GM18909 (cell line): ENCODE measurements at regions not wholly inside any gene's neighbourhood (a gene's known extent, or its start where the extent isn't known, plus 50 kb on each side); places are given as distances from the start of the nearest gene placed in this dataset.
"Not testable (repeated sequence)": the region's sequence is repeated elsewhere in the genome, so short reads cannot be mapped to it uniquely, and the experiment has no call there.

Experiments
- ATAC-seq: cut with Tn5 transposase; IDR thresholded peaks from one replicate; pipeline ENCODE4 v1.9.1; 2021; ENCODE audit warnings: mild to moderate bottlenecking; ENCODE audit not compliant: unreplicated experiment, poor library complexity

DNA sequence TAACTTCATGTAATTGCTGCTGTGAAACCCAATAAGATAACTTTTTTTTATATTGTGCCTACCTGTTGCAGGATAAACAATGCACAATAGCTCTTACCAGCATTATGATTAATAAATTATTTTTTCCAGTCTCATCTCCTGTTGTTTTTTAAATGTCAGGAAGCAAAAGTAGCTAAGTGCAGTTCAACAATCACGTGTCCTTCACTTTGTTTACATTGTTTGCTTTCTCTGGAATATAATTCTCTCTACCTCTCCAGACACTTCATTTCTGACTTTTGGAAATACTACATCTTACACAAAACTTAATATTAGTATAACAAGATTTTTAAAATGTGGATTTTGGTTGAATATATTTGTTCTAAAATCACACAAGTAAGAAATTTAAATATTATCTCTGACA lies 1359.4 kb downstream of the SLITRK1 start:
- ATAC-seq = no peak

DNA sequence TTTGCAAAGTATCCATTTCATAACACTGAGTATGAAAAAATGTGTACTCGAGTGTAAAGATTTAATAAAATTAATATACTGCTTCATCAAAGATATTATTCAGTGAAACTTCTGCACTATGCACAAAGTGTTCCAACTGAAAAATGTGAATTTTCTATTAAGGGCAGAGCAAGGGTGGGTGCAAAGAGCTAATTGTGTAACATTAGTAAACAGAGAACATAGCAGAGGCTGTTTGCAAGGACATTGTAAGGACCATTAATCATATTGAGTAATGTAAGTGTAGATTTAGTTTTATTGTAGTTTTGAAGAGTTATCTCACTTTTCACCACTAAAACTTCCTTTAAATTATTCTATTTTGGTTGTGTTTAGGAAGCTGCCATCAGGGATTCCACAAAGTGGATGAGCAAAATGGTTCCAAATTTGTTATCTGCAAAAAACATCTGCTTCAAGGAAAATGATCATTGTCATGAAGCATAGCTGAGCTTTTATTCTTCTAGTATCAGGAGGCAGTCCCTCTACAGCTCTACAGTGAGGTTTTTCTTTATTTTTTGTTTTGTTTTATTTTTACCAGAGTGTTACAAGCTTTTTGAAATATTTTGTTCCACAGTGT lies 1375.4 kb downstream of the SLITRK1 start:
- ATAC-seq = no peak

DNA sequence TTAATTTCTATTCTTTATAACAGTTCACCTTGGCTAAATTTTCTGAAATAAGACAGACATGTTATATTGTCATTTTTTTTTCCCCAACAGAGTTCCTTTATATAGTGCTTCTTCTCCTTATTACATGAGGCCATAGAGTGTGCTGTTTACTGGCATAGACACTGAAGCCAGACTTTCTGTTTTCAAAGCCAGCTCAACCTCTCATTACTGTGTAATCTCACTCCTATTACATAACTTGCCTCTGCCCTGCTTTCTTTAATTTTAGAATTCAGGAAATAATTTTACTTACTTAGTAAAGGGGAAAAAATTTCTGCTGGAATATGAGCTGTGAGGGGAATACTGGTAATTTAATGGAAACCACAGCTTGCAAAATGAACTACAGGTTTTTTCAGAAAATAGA lies 1380.4 kb downstream of the SLITRK1 start:
- no peak for ATAC-seq

DNA sequence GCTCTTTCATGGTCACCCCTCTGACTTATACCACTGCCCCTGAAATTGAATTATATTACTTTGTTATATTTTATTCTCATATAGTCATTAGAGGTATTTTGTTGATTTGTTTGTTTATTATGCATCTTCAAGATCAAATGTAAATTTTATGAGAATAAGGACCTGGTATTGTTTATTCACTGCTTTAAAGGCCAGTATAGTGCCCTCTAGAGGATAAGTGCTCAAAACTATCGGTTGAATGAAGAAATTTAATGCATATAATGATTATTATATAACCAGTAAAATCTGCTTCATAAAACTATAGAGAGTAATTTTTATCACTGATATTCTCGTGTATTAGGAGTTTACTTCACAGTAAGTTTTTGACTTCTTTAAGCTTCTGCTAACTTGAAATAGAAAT lies 1401.9 kb downstream of the SLITRK1 start:
- no peak for ATAC-seq

DNA sequence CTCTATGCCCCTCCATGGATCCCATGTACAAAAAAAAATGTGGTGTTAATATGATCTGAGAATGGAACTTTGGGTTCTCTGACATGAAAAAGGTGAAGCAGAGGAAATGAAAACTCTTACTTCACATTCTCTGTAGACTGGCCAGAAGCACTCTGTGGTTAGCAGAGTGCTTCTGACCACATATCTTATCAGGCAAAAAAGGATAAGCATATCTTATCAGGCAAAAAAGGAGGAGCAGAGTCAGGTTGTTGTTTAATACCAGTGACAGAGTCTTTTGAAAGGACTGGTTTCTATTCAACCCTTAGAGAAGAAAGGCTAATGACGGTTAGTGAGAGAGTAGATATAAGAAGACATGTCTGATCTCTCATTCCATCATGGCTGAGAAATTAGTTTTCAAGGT lies 1404.8 kb downstream of the SLITRK1 start:
- no peak for ATAC-seq

DNA sequence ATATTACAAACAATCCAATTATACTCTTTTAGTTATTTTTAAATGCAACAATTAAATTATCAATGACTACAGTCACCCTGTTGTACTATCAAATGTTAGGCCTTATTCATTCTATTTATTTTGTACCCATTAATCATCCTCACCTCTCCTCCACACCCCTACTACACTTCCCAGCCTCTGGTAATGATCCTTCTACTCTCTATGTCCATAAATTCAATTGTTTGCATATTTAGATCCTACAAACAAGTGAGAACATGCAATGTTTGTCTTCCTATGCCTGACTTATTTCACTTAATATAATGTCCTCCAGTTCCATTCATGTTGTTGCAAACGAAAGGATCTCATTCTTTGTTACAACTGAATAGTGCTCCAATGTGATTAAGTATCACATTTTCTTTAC lies 1414.6 kb downstream of the SLITRK1 start:
- ATAC-seq = no peak

DNA sequence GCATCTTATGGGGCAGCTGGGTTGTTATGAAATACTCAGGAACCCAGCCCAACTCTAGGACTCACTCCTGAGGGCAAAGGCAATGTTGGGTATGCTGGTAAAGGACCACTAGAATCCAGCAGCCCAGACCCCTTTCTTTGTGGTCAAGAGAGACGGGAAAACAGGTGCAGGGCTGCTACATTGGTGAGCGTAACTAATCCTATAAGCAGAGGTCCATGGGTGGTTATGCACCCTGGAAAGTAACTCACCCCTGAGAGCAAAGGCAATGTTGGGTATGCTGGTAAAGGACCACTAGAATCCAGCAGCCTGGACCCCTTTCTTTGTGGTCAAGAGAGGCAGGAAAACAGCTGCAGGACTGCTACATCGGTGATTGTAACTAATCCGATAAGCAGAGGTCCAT lies 1422.7 kb downstream of the SLITRK1 start:
- ATAC-seq = not testable (repeated sequence)

DNA sequence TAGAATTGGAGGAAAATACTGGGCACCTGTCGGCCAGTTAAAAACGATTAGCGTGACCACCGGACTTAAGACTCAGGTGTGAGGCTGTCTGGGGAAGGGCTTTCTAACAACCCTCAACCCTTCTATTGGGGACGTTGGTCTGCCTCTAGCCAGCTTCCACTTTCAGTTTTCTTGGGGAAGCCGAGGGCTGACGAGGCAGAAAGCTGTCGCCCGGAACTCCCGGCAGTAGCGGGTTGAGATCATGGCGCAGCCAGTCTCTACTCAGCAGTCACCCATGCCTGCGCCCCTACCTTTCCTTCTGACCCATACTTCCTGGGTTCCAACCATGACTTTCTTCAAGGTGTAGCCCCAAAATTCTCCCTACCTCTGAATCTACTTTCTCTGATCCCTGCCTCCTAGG lies 1424.1 kb downstream of the SLITRK1 start:
- no peak for ATAC-seq

DNA sequence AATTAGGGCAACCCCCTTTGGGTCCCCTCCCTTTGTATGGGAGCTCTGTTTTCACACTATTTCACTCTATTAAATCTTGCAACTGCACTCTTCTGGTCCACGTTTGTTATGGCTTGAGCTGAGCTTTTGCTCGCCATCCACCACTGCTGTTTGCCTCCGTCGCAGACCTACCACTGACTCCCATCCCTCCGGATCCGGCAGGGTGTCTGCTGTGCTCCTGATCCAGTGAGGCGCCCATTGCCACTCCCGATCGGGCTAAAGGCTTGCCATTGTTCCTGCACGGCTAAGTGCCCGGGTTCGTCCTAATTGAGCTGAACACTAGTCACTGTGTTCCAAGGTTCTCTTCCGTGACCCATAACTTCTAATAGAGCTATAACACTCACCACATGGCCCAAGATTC lies 1424.7 kb downstream of the SLITRK1 start:
- ATAC-seq = not testable (repeated sequence)

DNA sequence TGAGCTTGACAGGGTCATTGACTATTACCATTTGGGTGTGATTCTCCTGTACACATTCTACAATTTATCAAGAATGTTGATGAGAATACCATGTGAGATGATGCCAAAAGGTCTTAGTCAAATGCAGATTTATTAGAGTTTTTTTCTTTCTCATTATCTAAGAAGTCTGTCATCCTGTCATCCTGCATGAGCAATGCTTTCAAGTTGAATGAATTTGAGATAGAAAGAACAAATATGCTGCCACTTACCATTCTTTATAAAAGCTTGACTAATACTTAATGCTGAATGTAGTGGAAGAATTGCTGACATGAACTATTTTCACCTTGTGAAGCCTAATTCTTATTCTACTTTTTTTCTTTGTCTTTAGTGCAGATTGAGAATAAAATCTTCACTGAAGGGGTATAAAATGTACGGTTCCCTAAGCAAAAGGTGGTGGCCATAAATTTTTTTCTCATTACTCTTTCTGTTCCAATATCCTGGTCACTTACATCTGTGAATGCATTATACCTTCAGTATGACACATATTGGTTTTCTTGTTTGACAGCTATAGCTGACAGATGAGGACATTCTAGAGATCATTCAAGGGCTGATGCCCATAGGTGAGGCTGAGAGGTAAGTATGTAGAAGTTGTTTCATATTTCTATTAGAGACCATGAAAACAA lies 1434.7 kb downstream of the SLITRK1 start:
- ATAC-seq = no peak

DNA sequence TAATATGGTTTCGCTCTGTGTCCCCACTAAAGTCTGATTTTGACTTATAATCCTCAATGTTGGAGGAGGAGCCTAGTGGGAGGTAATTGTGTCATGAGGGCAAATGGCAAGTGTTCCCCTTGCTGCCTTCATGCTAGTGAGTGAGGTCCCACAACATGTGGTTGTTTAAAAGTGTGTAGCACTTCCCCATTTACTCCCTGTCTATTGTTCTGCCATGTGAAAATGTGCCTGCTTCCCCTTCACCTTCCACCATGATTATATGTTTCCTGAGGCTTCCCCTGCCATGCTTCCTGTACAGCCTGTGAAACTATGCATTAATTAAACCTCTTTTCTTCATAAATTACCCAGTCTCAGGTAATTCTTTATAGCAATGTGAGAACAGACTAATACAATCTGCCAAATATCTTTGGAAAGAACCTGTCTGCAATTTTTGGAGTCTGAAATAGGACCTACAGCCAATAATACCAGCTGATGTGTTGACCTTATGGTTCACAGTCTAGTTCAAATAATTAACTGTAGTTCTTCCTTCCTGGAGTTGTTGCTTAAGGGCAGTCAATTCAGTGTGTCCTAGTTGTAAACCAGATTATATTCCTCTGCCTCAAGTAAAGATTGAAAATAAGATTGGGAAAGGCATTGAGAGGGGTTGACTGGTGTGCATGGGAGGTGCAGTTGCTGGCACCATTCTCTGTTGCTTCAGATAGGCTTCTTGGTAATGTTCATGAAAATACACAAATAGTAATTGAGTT lies 1442.9 kb downstream of the SLITRK1 start:
- no peak for ATAC-seq

DNA sequence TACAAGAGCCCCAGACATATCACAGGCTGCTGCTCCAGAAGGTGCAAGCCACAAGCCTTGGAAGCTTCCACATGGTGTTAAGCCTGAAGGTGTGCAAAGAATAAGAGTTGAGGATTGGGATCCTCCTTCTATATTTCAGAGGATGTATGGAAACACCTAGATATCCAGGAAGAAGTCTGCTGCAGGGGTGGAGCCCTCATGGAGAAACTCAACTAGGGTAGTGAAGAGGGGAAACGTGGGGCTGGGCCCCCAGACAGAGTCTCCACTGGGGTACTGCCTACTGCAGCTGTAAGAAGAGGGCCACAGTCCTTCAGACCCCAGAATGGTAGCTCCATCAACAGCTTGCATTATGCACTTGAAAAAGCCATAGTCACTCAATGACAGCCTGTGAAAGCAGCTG lies 1444.0 kb downstream of the SLITRK1 start:
- ATAC-seq = no peak

DNA sequence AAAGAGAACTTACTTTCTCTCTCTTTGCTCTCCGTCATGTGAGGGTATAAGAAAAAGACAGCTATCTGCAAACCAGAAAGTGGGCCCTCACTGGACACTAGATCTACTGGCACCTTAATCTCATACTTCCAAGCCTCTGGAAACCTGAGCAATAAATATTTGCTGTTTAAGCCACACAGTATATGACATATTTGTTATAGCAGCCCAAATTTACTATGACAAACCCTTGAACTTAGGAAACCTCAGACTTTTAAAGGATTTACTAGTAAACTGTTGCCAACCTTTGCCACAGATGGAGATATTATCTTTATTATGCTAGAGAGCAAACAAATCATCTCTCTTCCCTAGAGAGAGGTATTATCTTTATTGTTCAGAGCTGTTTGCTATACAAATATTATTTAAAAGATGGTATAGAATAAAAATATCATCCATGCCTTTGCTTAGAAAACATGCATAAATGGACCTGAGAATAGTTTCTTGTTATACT lies 1446.1 kb downstream of the SLITRK1 start:
- no peak for ATAC-seq

DNA sequence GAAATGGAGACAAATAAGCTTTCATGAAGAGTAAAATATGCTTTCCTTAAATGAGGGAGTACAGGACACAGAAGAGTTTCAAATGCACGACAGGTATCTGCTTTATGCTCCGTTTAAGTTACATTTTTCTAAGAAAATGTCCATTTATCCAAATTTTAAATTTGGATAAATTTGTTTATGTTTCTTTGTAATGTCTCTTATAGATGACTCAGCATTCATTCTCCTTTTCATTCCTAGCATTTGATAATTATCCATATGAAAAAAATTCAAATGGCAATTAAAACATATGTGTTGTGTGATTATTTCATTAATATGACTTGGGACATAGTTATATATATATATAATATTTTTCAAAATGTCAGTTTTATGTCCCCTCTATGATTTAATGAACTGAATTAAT lies 1449.3 kb downstream of the SLITRK1 start:
- no peak for ATAC-seq

DNA sequence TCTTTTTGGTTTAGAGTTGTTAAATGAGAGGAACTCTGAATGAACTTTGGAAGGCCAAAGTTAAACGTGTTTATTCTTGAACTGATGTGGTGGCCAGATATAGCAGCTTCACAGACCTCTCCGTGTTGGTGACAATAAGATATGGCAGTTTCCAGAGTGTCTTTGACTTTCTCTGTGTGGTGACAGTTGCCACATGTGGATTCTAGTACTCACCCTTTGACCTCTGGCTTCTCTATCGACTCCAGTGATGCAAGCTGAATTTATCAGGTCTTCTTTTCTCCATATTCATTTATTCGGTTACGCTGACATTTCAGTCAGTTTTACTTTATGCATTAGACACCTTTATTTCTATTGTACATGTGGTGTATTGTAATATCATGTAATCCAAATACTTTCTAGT lies 1469.5 kb downstream of the SLITRK1 start:
- no peak for ATAC-seq

DNA sequence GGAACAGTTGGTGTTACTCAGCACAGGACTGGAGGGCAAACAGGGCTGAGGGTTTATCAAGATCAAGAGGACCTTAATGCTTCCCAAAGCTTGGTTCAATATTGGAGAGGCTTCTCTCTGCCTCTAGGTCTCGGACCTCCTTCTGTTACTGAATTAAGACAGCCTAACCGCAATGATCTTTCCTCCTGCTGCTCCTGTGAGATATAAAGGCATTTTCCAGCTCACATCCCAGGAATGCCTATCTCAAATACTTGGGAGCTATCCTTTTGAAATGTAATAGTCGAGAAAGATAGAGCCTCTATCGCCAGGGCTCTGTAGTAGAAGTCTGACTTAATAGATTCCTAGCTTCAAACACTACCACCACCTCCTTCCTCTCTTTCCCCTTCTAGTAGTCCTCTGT lies 1475.0 kb downstream of the SLITRK1 start:
- no peak for ATAC-seq

DNA sequence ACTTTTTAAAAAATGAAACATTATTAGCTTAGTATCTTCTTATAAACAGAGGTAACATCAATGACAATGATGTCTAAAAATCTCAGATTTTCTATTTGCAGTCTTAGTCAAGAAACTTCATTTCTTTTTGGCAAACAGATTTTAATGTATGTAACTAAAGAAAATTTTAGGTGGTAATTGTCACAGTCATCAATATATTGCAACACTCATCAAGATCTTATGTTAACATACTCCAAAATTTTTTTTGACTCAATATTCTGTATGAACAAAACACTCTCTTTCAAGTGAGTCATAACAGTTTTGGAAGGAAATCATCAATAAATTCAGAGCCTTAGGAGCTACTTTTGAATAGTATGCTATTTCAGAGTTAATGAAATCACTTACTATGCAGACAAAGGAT lies 1507.6 kb downstream of the SLITRK1 start:
- no peak for ATAC-seq

DNA sequence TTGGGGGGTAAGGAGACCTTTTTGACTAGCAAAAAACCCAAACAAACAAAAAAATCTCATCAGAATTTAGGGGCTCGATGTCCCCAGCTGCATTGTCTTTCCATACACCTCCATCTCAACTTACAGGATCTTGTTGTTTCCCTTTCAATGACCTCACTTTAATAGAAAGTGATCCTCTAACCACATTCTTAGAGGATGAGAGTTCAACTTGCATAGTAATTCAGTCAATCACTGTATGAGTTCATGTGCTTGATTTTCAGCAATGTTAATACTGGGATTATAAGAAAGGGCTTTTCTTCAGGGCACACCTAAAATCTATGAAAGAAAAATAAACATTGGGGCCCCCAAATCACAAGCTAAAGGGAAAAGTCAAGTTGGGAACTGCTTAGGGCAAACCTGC lies 1512.0 kb downstream of the SLITRK1 start:
- no peak for ATAC-seq

DNA sequence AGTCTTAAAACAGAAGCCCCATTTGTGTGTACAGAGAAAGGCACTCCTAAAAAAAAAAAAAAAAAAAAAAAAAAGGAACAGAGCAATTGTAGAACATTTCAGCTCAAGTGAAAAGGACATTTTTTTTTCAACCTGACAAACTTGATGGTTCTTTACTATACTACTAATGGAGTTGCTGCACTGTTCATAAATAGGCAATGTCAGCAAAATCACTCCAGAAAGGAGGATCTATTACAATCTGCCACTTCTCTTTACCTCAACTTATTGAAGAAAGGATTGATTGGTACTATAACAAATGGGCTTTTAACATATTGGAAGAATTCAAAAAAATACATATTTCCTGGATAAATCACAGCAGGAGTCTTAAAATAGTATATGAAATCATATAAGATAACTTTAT lies 1517.7 kb downstream of the SLITRK1 start:
- no peak for ATAC-seq

DNA sequence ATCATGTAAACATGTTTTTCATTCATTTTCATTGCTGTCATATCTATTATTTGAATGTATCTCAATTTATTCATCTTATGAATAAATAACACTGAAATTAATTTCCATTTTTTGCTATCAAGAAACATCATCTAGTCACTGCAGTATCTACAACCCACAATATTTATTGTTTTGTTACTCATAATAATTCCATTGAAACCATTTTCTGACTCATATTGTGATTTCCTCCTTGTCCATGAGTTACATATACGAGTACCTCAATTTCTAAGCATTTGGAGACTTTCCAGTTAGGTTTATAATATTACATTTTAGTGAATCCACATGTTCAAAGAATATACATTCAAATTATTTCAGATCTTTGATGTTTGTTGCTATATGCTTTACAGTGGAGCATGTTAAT lies 1524.0 kb downstream of the SLITRK1 start:
- no peak for ATAC-seq

DNA sequence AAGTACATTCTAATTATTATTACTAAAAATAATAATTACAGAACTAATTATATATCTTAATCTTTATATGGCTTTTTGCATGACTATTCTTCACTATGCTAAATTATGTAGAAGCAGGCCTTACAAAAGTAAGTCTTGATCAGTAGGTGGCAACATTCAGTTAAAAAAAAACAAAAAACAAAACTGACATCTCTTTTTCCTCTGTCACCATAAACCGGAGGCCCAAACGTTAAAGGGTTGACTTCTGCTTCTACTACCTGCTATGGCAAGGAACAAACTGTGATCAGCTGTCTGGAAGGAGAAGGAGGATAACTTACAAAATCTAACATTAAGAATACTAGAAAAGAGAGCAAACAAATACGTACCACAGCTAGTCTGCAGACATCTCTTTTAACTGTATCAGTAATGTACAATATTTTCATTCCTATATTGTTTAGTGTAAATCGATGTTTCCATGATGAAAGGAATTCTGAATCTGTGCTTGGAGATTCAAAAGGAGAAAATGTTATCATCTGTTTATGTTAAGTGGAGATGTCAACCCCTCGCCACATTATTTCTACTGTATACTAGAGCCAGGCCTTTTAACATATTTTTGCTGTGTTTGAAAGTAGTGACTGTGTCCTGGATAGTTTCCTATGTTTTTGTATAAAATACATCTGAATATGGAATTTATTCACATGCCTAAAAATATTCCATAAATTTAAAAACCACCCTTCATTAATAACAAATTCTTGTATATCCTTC lies 1525.4 kb downstream of the SLITRK1 start:
- no peak for ATAC-seq
